ENCODE measurements at regions not wholly inside any gene's neighbourhood (a gene's known extent, or its start where the extent isn't known, plus 50 kb on each side); places are given as distances from the start of the nearest gene placed in this dataset.

- no peak overlapping the region for H3K4me3 ChIP-seq (ENCODE audit: low read depth, low read length, poor library complexity, severe bottlenecking)
- no peak overlapping the region for H3K4me2 ChIP-seq (ENCODE audit: low read length)
- H3K4me1 ChIP-seq (ENCODE audit: insufficient read depth, low read length, severe bottlenecking), result no peaks in the 10 kb centered on the region
- H3K9ac ChIP-seq (ENCODE audit: low read length), result no peak overlapping the region
- no peaks in the 10 kb centered on the region for H3K79me2 ChIP-seq (ENCODE audit: insufficient read depth, low read length)
- no peaks in the 10 kb centered on the region for H3K27me3 ChIP-seq (ENCODE audit: insufficient read depth, low read length)
- no peaks in the 10 kb centered on the region for H4K20me1 ChIP-seq (ENCODE audit: insufficient read depth, low read length)
- no peaks in the 10 kb centered on the region for H3K36me3 ChIP-seq (ENCODE audit: insufficient read depth, low read length)
- no peaks in the 10 kb centered on the region for H3K9me3 ChIP-seq (ENCODE audit: low read length)
- H2AFZ ChIP-seq (ENCODE audit: low read length), result no peak overlapping the region
- H3K9me2 ChIP-seq (ENCODE audit: low read depth, low read length), result no peaks in the 10 kb centered on the region
- no peak overlapping the region for H3K27ac ChIP-seq (ENCODE audit: low read depth, low read length, poor library complexity, severe bottlenecking)
- no peak for TF ChIP-seq CTCF (IDR thresholded peaks at IDR 0.05; ENCODE audit: low read length)
- no peak for TF ChIP-seq EZH2 (IDR thresholded peaks at IDR 0.05; ENCODE audit: borderline replicate concordance, low read length)
- H3F3A ChIP-seq (ENCODE audit: insufficient read depth, low read length), result no peaks in the 10 kb centered on the region
Observed at GRCh38 chr4:170675568-170676262, 586.0 kb upstream of the AADAT start.

- H3K79me2 ChIP-seq (ENCODE audit: insufficient read depth, low read length), result no peaks in the 10 kb centered on the region
- no peaks in the 10 kb centered on the region for H3K36me3 ChIP-seq (ENCODE audit: insufficient read depth, low read length)
- no peak overlapping the region for H2AFZ ChIP-seq (ENCODE audit: low read length)
- H3F3A ChIP-seq (ENCODE audit: insufficient read depth, low read length), result no peaks in the 10 kb centered on the region
- H3K4me2 ChIP-seq (ENCODE audit: low read length), result no peak overlapping the region
- no peaks in the 10 kb centered on the region for H3K9me3 ChIP-seq (ENCODE audit: low read length)
- no peaks in the 10 kb centered on the region for H3K4me1 ChIP-seq (ENCODE audit: insufficient read depth, low read length, severe bottlenecking)
- no peaks in the 10 kb centered on the region for H3K27me3 ChIP-seq (ENCODE audit: insufficient read depth, low read length)
- H4K20me1 ChIP-seq (ENCODE audit: insufficient read depth, low read length), result no peaks in the 10 kb centered on the region
- no peak overlapping the region for H3K27ac ChIP-seq (ENCODE audit: low read depth, low read length, poor library complexity, severe bottlenecking)
- no peak overlapping the region for H3K9ac ChIP-seq (ENCODE audit: low read length)
- no peak overlapping the region for H3K4me3 ChIP-seq (ENCODE audit: low read depth, low read length, poor library complexity, severe bottlenecking)
- no peaks in the 10 kb centered on the region for H3K9me2 ChIP-seq (ENCODE audit: low read depth, low read length)
- TF ChIP-seq EZH2 (IDR thresholded peaks at IDR 0.05; ENCODE audit: borderline replicate concordance, low read length) (no peak), CTCF (IDR thresholded peaks at IDR 0.05; ENCODE audit: low read length) (no peak)
Observed at GRCh38 chr4:170674176-170674575, 584.4 kb upstream of the AADAT start.

DNA sequence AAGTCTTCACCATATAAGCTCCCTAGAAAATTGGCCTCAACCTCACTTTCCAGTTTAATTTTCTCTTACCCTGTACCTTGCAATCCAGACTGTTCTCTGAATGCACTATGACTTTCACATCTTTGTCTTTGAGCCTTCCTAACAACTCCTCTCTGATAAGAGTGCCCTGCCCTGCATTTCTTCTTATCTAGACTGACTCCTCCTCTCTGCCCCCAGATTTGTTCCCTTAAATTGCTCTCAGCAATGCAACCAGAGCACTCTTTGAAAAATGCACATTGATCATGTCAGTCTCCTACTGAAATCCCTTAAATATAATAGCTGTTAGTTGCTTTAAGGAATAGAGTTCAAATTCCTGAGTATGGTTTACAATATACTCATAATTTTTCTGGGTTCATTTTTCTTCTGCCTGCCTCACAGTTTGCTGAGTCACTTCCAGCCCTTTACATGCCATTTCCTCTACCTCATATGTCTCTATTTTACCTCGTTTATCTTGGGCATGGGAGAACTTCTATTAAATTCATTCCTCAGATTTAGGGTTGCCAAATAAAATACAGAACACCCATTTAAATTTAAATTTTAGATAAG, 582.7 kb upstream of the AADAT start:
- no peak overlapping the region for H3K27ac ChIP-seq (ENCODE audit: low read depth, low read length, poor library complexity, severe bottlenecking)
- H3K9me2 ChIP-seq (ENCODE audit: low read depth, low read length), result no peaks in the 10 kb centered on the region
- H3K9ac ChIP-seq (ENCODE audit: low read length), result no peak overlapping the region
- no peaks in the 10 kb centered on the region for H3K36me3 ChIP-seq (ENCODE audit: insufficient read depth, low read length)
- no peaks in the 10 kb centered on the region for H3F3A ChIP-seq (ENCODE audit: insufficient read depth, low read length)
- no peaks in the 10 kb centered on the region for H4K20me1 ChIP-seq (ENCODE audit: insufficient read depth, low read length)
- no peak for TF ChIP-seq EZH2 (IDR thresholded peaks at IDR 0.05; ENCODE audit: borderline replicate concordance, low read length)
- TF ChIP-seq CTCF (IDR thresholded peaks at IDR 0.05; ENCODE audit: low read length), result no peak
- no peak overlapping the region for H3K4me2 ChIP-seq (ENCODE audit: low read length)
- no peak overlapping the region for H3K4me3 ChIP-seq (ENCODE audit: low read depth, low read length, poor library complexity, severe bottlenecking)
- H2AFZ ChIP-seq (ENCODE audit: low read length), result no peak overlapping the region
- H3K4me1 ChIP-seq (ENCODE audit: insufficient read depth, low read length, severe bottlenecking), result no peaks in the 10 kb centered on the region
- no peaks in the 10 kb centered on the region for H3K79me2 ChIP-seq (ENCODE audit: insufficient read depth, low read length)
- no peaks in the 10 kb centered on the region for H3K9me3 ChIP-seq (ENCODE audit: low read length)
- H3K27me3 ChIP-seq (ENCODE audit: insufficient read depth, low read length), result no peaks in the 10 kb centered on the region

All from OCI-LY1 (cell line).